ENCODE measurements at regions not wholly inside any gene's neighbourhood (a gene's known extent, or its start where the extent isn't known, plus 50 kb on each side); places are given as distances from the start of the nearest gene placed in this dataset.
A peak's percentile ranks its signal among the peaks of the same experiment; 100 is the strongest.

GRCh38 chr9:99437145-99437544 is 215.1 kb downstream of the SEC61B start:
- H2AFZ ChIP-seq (ENCODE audit: low read length): no peak overlapping the region

DNA sequence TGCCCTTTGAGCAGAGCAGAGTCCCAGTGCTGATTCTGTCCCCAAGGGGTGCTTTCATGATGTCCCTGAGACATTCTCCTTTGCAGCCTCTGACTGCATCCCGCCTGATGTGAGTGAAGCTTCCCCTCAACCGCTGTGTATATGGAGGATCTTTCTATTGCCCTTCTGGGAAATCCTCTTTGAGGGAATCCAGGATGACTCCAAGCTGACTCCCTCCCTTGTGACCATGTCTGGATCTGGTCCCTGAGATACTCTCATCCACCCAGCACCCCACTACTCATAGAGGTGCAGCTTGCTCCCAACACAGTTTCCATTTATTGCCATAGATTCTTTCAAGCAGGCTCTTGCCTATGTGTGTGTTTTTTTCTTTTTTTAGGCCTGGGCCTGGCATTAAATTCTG is 216.5 kb downstream of the SEC61B start:
- no peaks in the 10 kb centered on the region for H3K79me1 ChIP-seq (ENCODE audit: low read depth, low read length)
- H2BK12ac ChIP-seq (ENCODE audit: low read length): no peak overlapping the region
- H3K9ac ChIP-seq (ENCODE audit: low read depth, low read length, poor library complexity): no peak overlapping the region
- WGBS, 2 donors (ENCODE audit: extremely low coverage in 2 of 2, insufficient read length in 2 of 2, insufficient replicate concordance in 1 of 2): no CpG with 5 or more reads among the region's 2 CpGs
- H3K4me2 ChIP-seq (ENCODE audit: insufficient read depth, low read length, poor library complexity, severe bottlenecking): no peak overlapping the region
- no peaks in the 10 kb centered on the region for H3K27me3 ChIP-seq (ENCODE audit: control insufficient read depth in 3 of 3, insufficient read depth in 3 of 3, low read depth in 1 of 3, low read length in 3 of 3)
- no peak overlapping the region for H2BK5ac ChIP-seq (ENCODE audit: low read length)
- no peak overlapping the region for H2BK15ac ChIP-seq (ENCODE audit: low read length)
- no peak overlapping the region for H3K27ac ChIP-seq (replicated peaks; ENCODE audit: low read length)
- no peak for DNase-seq (ENCODE audit: low spot score)
- H2AFZ ChIP-seq (ENCODE audit: low read length): peak overlapping the region; percentile 13
- no peaks in the 10 kb centered on the region for H3K4me1 ChIP-seq (ENCODE audit: control insufficient read depth in 2 of 2, insufficient read depth in 1 of 2, low read depth in 1 of 2, low read length in 2 of 2)
- no peak overlapping the region for H3K14ac ChIP-seq (ENCODE audit: low read length)
- no peaks in the 10 kb centered on the region for H3K9me3 ChIP-seq (replicated peaks in 1 of 2; ENCODE audit: control insufficient read depth in 2 of 2, insufficient read depth in 1 of 2, low read depth in 1 of 2, low read length in 2 of 2)
- H3K4me3 ChIP-seq (ENCODE audit: low read length in 2 of 2): no peak overlapping the region
- H3K36me3 ChIP-seq (replicated peaks in 1 of 2; ENCODE audit: control insufficient read depth in 2 of 2, insufficient read depth in 2 of 2, low read length in 2 of 2): no peaks in the 10 kb centered on the region
- no peak overlapping the region for H2AK5ac ChIP-seq (ENCODE audit: low read depth, low read length)
- no peak overlapping the region for H4K91ac ChIP-seq (ENCODE audit: low read depth, low read length, poor library complexity)
- no peak overlapping the region for H3K4ac ChIP-seq (ENCODE audit: low read length)
- no peak overlapping the region for H2BK120ac ChIP-seq (ENCODE audit: low read depth, low read length)
- no peak overlapping the region for H3K18ac ChIP-seq (ENCODE audit: low read length)
- no peak overlapping the region for H3K23ac ChIP-seq (ENCODE audit: low read depth, low read length, poor library complexity)
- H4K8ac ChIP-seq (ENCODE audit: low read depth, low read length): no peak overlapping the region

More at GRCh38 chr9:99437145-99437544, 215.1 kb downstream of the SEC61B start:
- no peak overlapping the region for H3K4me2 ChIP-seq (ENCODE audit: insufficient read depth, low read length, poor library complexity, severe bottlenecking)
- no peak overlapping the region for H2BK120ac ChIP-seq (ENCODE audit: low read depth, low read length)
- H4K8ac ChIP-seq (ENCODE audit: low read depth, low read length): no peak overlapping the region
- no CpG with 5 or more reads among the region's 3 CpGs for WGBS, 2 donors (ENCODE audit: extremely low coverage in 2 of 2, insufficient read length in 2 of 2, insufficient replicate concordance in 1 of 2)
- H3K9ac ChIP-seq (ENCODE audit: low read depth, low read length, poor library complexity): no peak overlapping the region
- H2BK5ac ChIP-seq (ENCODE audit: low read length): no peak overlapping the region
- H3K36me3 ChIP-seq (replicated peaks in 1 of 2; ENCODE audit: control insufficient read depth in 2 of 2, insufficient read depth in 2 of 2, low read length in 2 of 2): no peaks in the 10 kb centered on the region
- H4K91ac ChIP-seq (ENCODE audit: low read depth, low read length, poor library complexity): no peak overlapping the region
- no peak overlapping the region for H3K4me3 ChIP-seq (ENCODE audit: low read length in 2 of 2)
- H3K27me3 ChIP-seq (ENCODE audit: control insufficient read depth in 3 of 3, insufficient read depth in 3 of 3, low read depth in 1 of 3, low read length in 3 of 3): no peaks in the 10 kb centered on the region
- no peak overlapping the region for H3K18ac ChIP-seq (ENCODE audit: low read length)
- no peak overlapping the region for H3K14ac ChIP-seq (ENCODE audit: low read length)
- H2BK15ac ChIP-seq (ENCODE audit: low read length): no peak overlapping the region
- no peaks in the 10 kb centered on the region for H3K9me3 ChIP-seq (replicated peaks in 1 of 2; ENCODE audit: control insufficient read depth in 2 of 2, insufficient read depth in 1 of 2, low read depth in 1 of 2, low read length in 2 of 2)
- no peak overlapping the region for H3K27ac ChIP-seq (replicated peaks; ENCODE audit: low read length)
- H3K23ac ChIP-seq (ENCODE audit: low read depth, low read length, poor library complexity): no peak overlapping the region
- H2AK5ac ChIP-seq (ENCODE audit: low read depth, low read length): no peak overlapping the region
- no peaks in the 10 kb centered on the region for H3K4me1 ChIP-seq (ENCODE audit: control insufficient read depth in 2 of 2, insufficient read depth in 1 of 2, low read depth in 1 of 2, low read length in 2 of 2)
- DNase-seq (ENCODE audit: low spot score): no peak
- H3K4ac ChIP-seq (ENCODE audit: low read length): no peak overlapping the region
- no peak overlapping the region for H2BK12ac ChIP-seq (ENCODE audit: low read length)
- H3K79me1 ChIP-seq (ENCODE audit: low read depth, low read length): no peaks in the 10 kb centered on the region

- Histone ChIP-seq H3K23ac (ENCODE audit: low read depth, low read length, poor library complexity) (no peak overlapping the region), H2BK15ac (ENCODE audit: low read length) (no peak overlapping the region), H3K9me3 (replicated peaks in 1 of 2; ENCODE audit: control insufficient read depth in 2 of 2, insufficient read depth in 1 of 2, low read depth in 1 of 2, low read length in 2 of 2) (no peaks in the 10 kb centered on the region), H2BK12ac (ENCODE audit: low read length) (no peak overlapping the region), H4K8ac (ENCODE audit: low read depth, low read length) (no peak overlapping the region), H3K14ac (ENCODE audit: low read length) (no peak overlapping the region), H4K91ac (ENCODE audit: low read depth, low read length, poor library complexity) (no peak overlapping the region), H3K4me2 (ENCODE audit: insufficient read depth, low read length, poor library complexity, severe bottlenecking) (no peak overlapping the region), H3K4me3 (ENCODE audit: low read length in 2 of 2) (no peak overlapping the region), H3K27ac (replicated peaks; ENCODE audit: low read length) (no peak overlapping the region), H3K4me1 (ENCODE audit: control insufficient read depth in 2 of 2, insufficient read depth in 1 of 2, low read depth in 1 of 2, low read length in 2 of 2) (no peaks in the 10 kb centered on the region), H3K9ac (ENCODE audit: low read depth, low read length, poor library complexity) (no peak overlapping the region), H3K79me1 (ENCODE audit: low read depth, low read length) (no peaks in the 10 kb centered on the region), H2BK5ac (ENCODE audit: low read length) (no peak overlapping the region), H3K4ac (ENCODE audit: low read length) (no peak overlapping the region), H2AFZ (ENCODE audit: low read length) (no peak overlapping the region), H3K36me3 (replicated peaks in 1 of 2; ENCODE audit: control insufficient read depth in 2 of 2, insufficient read depth in 2 of 2, low read length in 2 of 2) (no peaks in the 10 kb centered on the region), H2AK5ac (ENCODE audit: low read depth, low read length) (no peak overlapping the region), H3K18ac (ENCODE audit: low read length) (no peak overlapping the region), H3K27me3 (ENCODE audit: control insufficient read depth in 3 of 3, insufficient read depth in 3 of 3, low read depth in 1 of 3, low read length in 3 of 3) (no peaks in the 10 kb centered on the region), H2BK120ac (ENCODE audit: low read depth, low read length) (no peak overlapping the region)
- no peak for DNase-seq (ENCODE audit: low spot score)
These were observed 219.7 kb downstream of the SEC61B start for GRCh38 chr9:99441829-99442228.

DNA sequence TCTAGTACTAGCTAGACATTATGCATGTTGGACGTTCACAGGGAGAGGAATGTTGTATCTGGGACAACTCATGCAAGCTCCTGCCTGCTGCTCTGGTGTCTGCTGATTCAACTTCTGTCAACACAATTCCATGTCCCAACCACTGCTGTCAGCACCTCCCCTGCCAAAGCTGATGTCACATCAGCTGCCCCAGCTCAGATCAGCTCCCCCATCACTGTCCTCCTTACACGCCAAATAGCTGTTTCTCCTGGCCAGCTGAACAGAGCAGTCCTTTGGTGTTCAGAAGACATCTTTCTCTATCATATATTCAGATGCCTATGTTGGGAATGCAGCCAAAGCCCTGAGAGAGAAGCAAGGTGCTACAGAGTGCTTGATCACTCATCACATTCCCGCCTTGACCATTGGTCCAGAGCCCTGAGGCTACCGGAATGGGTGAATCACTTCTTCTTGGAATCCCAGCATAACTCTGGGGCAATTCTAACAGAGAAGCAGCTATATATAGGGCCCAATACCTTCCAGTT is 223.3 kb downstream of the SEC61B start:
- Histone ChIP-seq H3K4me3 (ENCODE audit: low read length in 2 of 2) (no peak overlapping the region), H4K91ac (ENCODE audit: low read depth, low read length, poor library complexity) (no peak overlapping the region)
- DNase-seq (ENCODE audit: low spot score): no peak

More for the DNA sequence above, 223.3 kb downstream of the SEC61B start:
- no peak overlapping the region for H3K23ac ChIP-seq (ENCODE audit: low read depth, low read length, poor library complexity)
- H2AK5ac ChIP-seq (ENCODE audit: low read depth, low read length): no peak overlapping the region
- no peak overlapping the region for H3K14ac ChIP-seq (ENCODE audit: low read length)
- H3K9me3 ChIP-seq (replicated peaks in 1 of 2; ENCODE audit: control insufficient read depth in 2 of 2, insufficient read depth in 1 of 2, low read depth in 1 of 2, low read length in 2 of 2): no peaks in the 10 kb centered on the region
- no CpG with 5 or more reads among the region's 4 CpGs for WGBS, 2 donors (ENCODE audit: extremely low coverage in 2 of 2, insufficient read length in 2 of 2, insufficient replicate concordance in 1 of 2)
- H2AFZ ChIP-seq (ENCODE audit: low read length): no peak overlapping the region
- H3K27ac ChIP-seq (replicated peaks; ENCODE audit: low read length): no peak overlapping the region
- no peak overlapping the region for H3K18ac ChIP-seq (ENCODE audit: low read length)
- H3K9ac ChIP-seq (ENCODE audit: low read depth, low read length, poor library complexity): peak overlapping the region; percentile 7
- no peaks in the 10 kb centered on the region for H3K36me3 ChIP-seq (replicated peaks in 1 of 2; ENCODE audit: control insufficient read depth in 2 of 2, insufficient read depth in 2 of 2, low read length in 2 of 2)
- no peaks in the 10 kb centered on the region for H3K4me1 ChIP-seq (ENCODE audit: control insufficient read depth in 2 of 2, insufficient read depth in 1 of 2, low read depth in 1 of 2, low read length in 2 of 2)
- H3K4ac ChIP-seq (ENCODE audit: low read length): no peak overlapping the region
- no peak overlapping the region for H3K4me2 ChIP-seq (ENCODE audit: insufficient read depth, low read length, poor library complexity, severe bottlenecking)
- H2BK15ac ChIP-seq (ENCODE audit: low read length): no peak overlapping the region
- H3K79me1 ChIP-seq (ENCODE audit: low read depth, low read length): no peaks in the 10 kb centered on the region
- no peak overlapping the region for H4K8ac ChIP-seq (ENCODE audit: low read depth, low read length)
- no peaks in the 10 kb centered on the region for H3K27me3 ChIP-seq (ENCODE audit: control insufficient read depth in 3 of 3, insufficient read depth in 3 of 3, low read depth in 1 of 3, low read length in 3 of 3)
- no peak overlapping the region for H2BK5ac ChIP-seq (ENCODE audit: low read length)
- no peak overlapping the region for H2BK120ac ChIP-seq (ENCODE audit: low read depth, low read length)
- H2BK12ac ChIP-seq (ENCODE audit: low read length): no peak overlapping the region

Data from neuronal stem cell (in vitro differentiated cells).